Skin epidermis (tissue), 12 donors: ENCODE measurements at regions not wholly inside any gene's neighbourhood (a gene's known extent, or its start where the extent isn't known, plus 50 kb on each side); places are given as distances from the start of the nearest gene placed in this dataset.
"Not testable (repeated sequence)": the region's sequence is repeated elsewhere in the genome, so short reads cannot be mapped to it uniquely, and the experiment has no call there.

Experiments
- H3K27ac ChIP-seq, 21 experiments: fragments of 200-600 bp; sonication (generic) in 11 of 21; one replicate each; pipeline ENCODE4 v1.5.0; 2020; ENCODE audit warnings: mild to moderate bottlenecking in 3 of 21, inconsistent platforms in 2 of 21, moderate library complexity in 2 of 21
- H3K4me3 ChIP-seq, 7 experiments: fragments of 200-600 bp; sonication (generic) in 2 of 7; one replicate each; pipeline ENCODE4 v1.5.0; 2020; ENCODE audit warnings: inconsistent platforms in 2 of 7, mild to moderate bottlenecking in 2 of 7, moderate library complexity in 1 of 7

- no peak overlapping the region for H3K27ac ChIP-seq
- H3K4me3 ChIP-seq: no peak overlapping the region
Observed at GRCh38 chr11:82246926-82247325, 486.7 kb downstream of the FAM181B start.

GRCh38 chr11:82239498-82239897, 494.2 kb downstream of the FAM181B start:
- Histone ChIP-seq H3K4me3 (no peak overlapping the region), H3K27ac (no peak overlapping the region)

GRCh38 chr11:82234256-82234655, 499.4 kb downstream of the FAM181B start:
- no peak overlapping the region for H3K27ac ChIP-seq

GRCh38 chr11:82233201-82233600, 500.5 kb downstream of the FAM181B start:
- no peak overlapping the region for H3K4me3 ChIP-seq
- H3K27ac ChIP-seq: no peak overlapping the region

More at GRCh38 chr11:82234256-82234655, 499.4 kb downstream of the FAM181B start:
- H3K4me3 ChIP-seq: no peak overlapping the region

- Histone ChIP-seq H3K27ac (no peak overlapping the region), H3K4me3 (no peak overlapping the region)
Observed at GRCh38 chr11:82229341-82229740, 504.3 kb downstream of the FAM181B start.

- no peak overlapping the region for H3K4me3 ChIP-seq
Observed at GRCh38 chr11:82225930-82226329, 507.7 kb downstream of the FAM181B start.

GRCh38 chr11:82225502-82225901, 508.2 kb downstream of the FAM181B start:
- Histone ChIP-seq H3K27ac (no peak overlapping the region), H3K4me3 (no peak overlapping the region)

More at GRCh38 chr11:82225930-82226329, 507.7 kb downstream of the FAM181B start:
- no peak overlapping the region for H3K27ac ChIP-seq

GRCh38 chr11:82216927-82217570, 516.6 kb downstream of the FAM181B start:
- Histone ChIP-seq H3K27ac (no peak overlapping the region), H3K4me3 (no peak overlapping the region)

- H3K27ac ChIP-seq: no peak overlapping the region
- no peak overlapping the region for H3K4me3 ChIP-seq
Observed at GRCh38 chr11:82210011-82210410, 523.7 kb downstream of the FAM181B start.

GRCh38 chr11:82195283-82195682, 538.4 kb downstream of the FAM181B start:
- Histone ChIP-seq H3K27ac (no peak overlapping the region), H3K4me3 (no peak overlapping the region)

- H3K27ac ChIP-seq: no peak overlapping the region
- H3K4me3 ChIP-seq: no peak overlapping the region
Observed at GRCh38 chr11:82194521-82194920, 539.1 kb downstream of the FAM181B start.

- no peak overlapping the region for H3K4me3 ChIP-seq
- no peak overlapping the region for H3K27ac ChIP-seq
Observed at GRCh38 chr11:82191695-82192094, 542.0 kb downstream of the FAM181B start.

GRCh38 chr11:82185925-82186324, 547.7 kb downstream of the FAM181B start:
- no peak overlapping the region for H3K4me3 ChIP-seq
- no peak overlapping the region for H3K27ac ChIP-seq

- H3K4me3 ChIP-seq: no peak overlapping the region
- no peak overlapping the region for H3K27ac ChIP-seq
Observed at GRCh38 chr11:82184966-82185365, 548.7 kb downstream of the FAM181B start.

GRCh38 chr11:82183346-82183745, 550.3 kb downstream of the FAM181B start:
- Histone ChIP-seq H3K27ac (no peak overlapping the region), H3K4me3 (no peak overlapping the region)

GRCh38 chr11:82182697-82183096, 551.0 kb downstream of the FAM181B start:
- H3K4me3 ChIP-seq, H3K27ac ChIP-seq: not testable (repeated sequence)

GRCh38 chr11:82181796-82182195, 551.9 kb downstream of the FAM181B start:
- not testable (repeated sequence) for H3K4me3 ChIP-seq, H3K27ac ChIP-seq

- Histone ChIP-seq H3K4me3 (no peak overlapping the region), H3K27ac (no peak overlapping the region)
Observed at GRCh38 chr11:82176945-82177344, 556.7 kb downstream of the FAM181B start.

- Histone ChIP-seq H3K4me3 (no peak overlapping the region), H3K27ac (no peak overlapping the region)
Observed at GRCh38 chr11:82176365-82176764, 557.3 kb downstream of the FAM181B start.

- Histone ChIP-seq H3K27ac (no peak overlapping the region), H3K4me3 (no peak overlapping the region)
Observed at GRCh38 chr11:82174610-82175009, 559.1 kb downstream of the FAM181B start.

GRCh38 chr11:82146789-82147188, 586.9 kb downstream of the FAM181B start:
- Histone ChIP-seq H3K4me3 (no peak overlapping the region), H3K27ac (no peak overlapping the region)

- Histone ChIP-seq H3K4me3 (no peak overlapping the region), H3K27ac (no peak overlapping the region)
Observed at GRCh38 chr11:82118946-82119345, 614.7 kb downstream of the FAM181B start.
